ENCODE measurements at regions not wholly inside any gene's neighbourhood (a gene's known extent, or its start where the extent isn't known, plus 50 kb on each side); places are given as distances from the start of the nearest gene placed in this dataset.

- no peak for DNase-seq
Measured at GRCh38 chr11:70486731-70487130, 88.4 kb downstream of the CTTN start.

- DNase-seq = no peak
Measured at GRCh38 chr11:70487160-70487559, 88.8 kb downstream of the CTTN start.

GRCh38 chr11:70487756-70488155 lies 89.4 kb downstream of the CTTN start:
- no peak for DNase-seq

- no peak for DNase-seq
Measured at GRCh38 chr11:70488171-70488703, 89.9 kb downstream of the CTTN start.

- peak; percentile 1 for DNase-seq
Measured at GRCh38 chr11:70489276-70489675, 90.9 kb downstream of the CTTN start.

GRCh38 chr11:70490208-70490607 lies 91.9 kb downstream of the CTTN start:
- DNase-seq = no peak

GRCh38 chr11:70490723-70491558 lies 92.6 kb downstream of the CTTN start:
- DNase-seq = no peak

- no peak for DNase-seq
Measured at GRCh38 chr11:70491696-70492472, 93.6 kb downstream of the CTTN start.

- DNase-seq = no peak
Measured at GRCh38 chr11:70493089-70493474, 94.8 kb downstream of the CTTN start.

- peak; percentile 2 for DNase-seq
Measured at GRCh38 chr11:70493891-70494290, 95.6 kb downstream of the CTTN start.

GRCh38 chr11:70494559-70495350 lies 96.4 kb downstream of the CTTN start:
- DNase-seq = no peak

- DNase-seq = no peak
Measured at GRCh38 chr11:70495351-70496310, 97.3 kb downstream of the CTTN start.

- DNase-seq = no peak
Measured at GRCh38 chr11:70496591-70497535, 98.5 kb downstream of the CTTN start.

- no peak for DNase-seq
Measured at GRCh38 chr11:70497536-70498075, 99.3 kb downstream of the CTTN start.

GRCh38 chr11:70498171-70498571 lies 99.8 kb downstream of the CTTN start:
- peak; percentile 49 for DNase-seq

- DNase-seq = no peak
Measured at GRCh38 chr11:70498976-70499801, 100.9 kb downstream of the CTTN start.

- no peak for DNase-seq
Measured at GRCh38 chr11:70500076-70500847, 101.9 kb downstream of the CTTN start.
